Activated CD4-positive, alpha-beta T cell treated with anti-CD3 and anti-CD28 coated beads for 36 hours (primary cell): ENCODE measurements at regions not wholly inside any gene's neighbourhood (a gene's known extent, or its start where the extent isn't known, plus 50 kb on each side); places are given as distances from the start of the nearest gene placed in this dataset.
"Not testable (repeated sequence)": the region's sequence is repeated elsewhere in the genome, so short reads cannot be mapped to it uniquely, and the experiment has no call there.

ENCODE experiments used
- ATAC-seq: fragments of 200-7000 bp; cut with Tn5 transposase; one replicate; pipeline ENCODE4 v1.10.0; 2021; ENCODE audit warnings: mild to moderate bottlenecking, moderate library complexity
- CTCF ChIA-PET: fragments of 350-600 bp; sonication (Branson Sonifier 250); formaldehyde crosslinking; loops from one replicate; lab custom pipeline; 2021; ENCODE audit warnings: antibody characterized with exemption; lab: Charles Lee
- POLR2A ChIA-PET: fragments of 350-600 bp; sonication (Branson Sonifier 250); formaldehyde crosslinking; loops from one replicate; lab custom pipeline; 2021; ENCODE audit warnings: antibody characterized with exemption, inconsistent platforms; lab: Charles Lee
- DNase-seq: peaks from one replicate; pipeline ENCODE4 v3.0.0-alpha.2; 2020
- H3K27ac Mint-ChIP-seq: one replicate; pipeline ENCODE4 v1.8.0; 2021; ENCODE audit warnings: mixed read lengths
- H3K27me3 Mint-ChIP-seq: one replicate; pipeline ENCODE4 v1.8.0; 2021; ENCODE audit warnings: mixed read lengths
- H3K36me3 Mint-ChIP-seq: one replicate; pipeline ENCODE4 v1.8.0; 2021; ENCODE audit warnings: low read depth, mixed read lengths
- H3K4me1 Mint-ChIP-seq: one replicate; pipeline ENCODE4 v1.8.0; 2021; ENCODE audit warnings: mixed read lengths
- H3K4me3 Mint-ChIP-seq: one replicate; pipeline ENCODE4 v1.8.0; 2021; ENCODE audit warnings: mild to moderate bottlenecking, moderate library complexity, mixed read lengths
- H3K9me3 Mint-ChIP-seq: one replicate; pipeline ENCODE4 v1.8.0; 2021; ENCODE audit warnings: low read depth, mixed read lengths
- intact Hi-C, 2 experiments: fragments of 100-400 bp; cut with DNase I in 1 of 2; cut with micrococcal nuclease in 1 of 2; formaldehyde crosslinking; loops; one replicate each; pipeline versions ENCODE4 v1.14.2 to v1.15.1; 2022 to 2024; cut with DNase I, micrococcal nuclease

GRCh38 chr6:82475106-82475505, 111.5 kb downstream of the TPBG start:
- CTCF ChIA-PET = not testable (repeated sequence)

GRCh38 chr6:82484001-82484400, 120.4 kb downstream of the TPBG start:
- POLR2A ChIA-PET = no interaction called here
- H3K9me3 Mint-ChIP-seq = peaks cover 21% of the 10 kb centered on the region

More at GRCh38 chr6:82475106-82475505, 111.5 kb downstream of the TPBG start:
- H3K27ac Mint-ChIP-seq, H3K9me3 Mint-ChIP-seq, H3K36me3 Mint-ChIP-seq, intact Hi-C loops, POLR2A ChIA-PET, H3K4me1 Mint-ChIP-seq, DNase-seq, H3K4me3 Mint-ChIP-seq, H3K27me3 Mint-ChIP-seq, ATAC-seq: not testable (repeated sequence)

GRCh38 chr6:82484737-82485626, 121.4 kb downstream of the TPBG start:
- ChIA-PET POLR2A (no interaction called here), CTCF (no interaction called here)
- Mint-ChIP-seq H3K4me3 (no peak overlapping the region), H3K4me1 (no peaks in the 10 kb centered on the region), H3K36me3 (no peaks in the 10 kb centered on the region), H3K27me3 (no peaks in the 10 kb centered on the region), H3K9me3 (peaks cover 21% of the 10 kb centered on the region), H3K27ac (no peak overlapping the region)
- DNase-seq = no peak
- intact Hi-C loops = no loop called here
- ATAC-seq = no peak

More at GRCh38 chr6:82484001-82484400, 120.4 kb downstream of the TPBG start:
- Mint-ChIP-seq H3K27me3 (no peaks in the 10 kb centered on the region), H3K27ac (no peak overlapping the region), H3K4me1 (no peaks in the 10 kb centered on the region), H3K4me3 (no peak overlapping the region), H3K36me3 (no peaks in the 10 kb centered on the region)
- no peak for ATAC-seq
- CTCF ChIA-PET = no interaction called here
- intact Hi-C loops = no loop called here
- DNase-seq = no peak

- H3K36me3 Mint-ChIP-seq = no peaks in the 10 kb centered on the region
Observed at GRCh38 chr6:82487895-82488294, 124.3 kb downstream of the TPBG start.

GRCh38 chr6:82488403-82488802, 124.8 kb downstream of the TPBG start:
- H3K27me3 Mint-ChIP-seq = no peaks in the 10 kb centered on the region
- CTCF ChIA-PET = no interaction called here
- no peak overlapping the region for H3K4me3 Mint-ChIP-seq
- no peak for DNase-seq
- no peak overlapping the region for H3K27ac Mint-ChIP-seq
- H3K36me3 Mint-ChIP-seq = no peaks in the 10 kb centered on the region
- intact Hi-C loops = no loop called here
- peaks cover 23% of the 10 kb centered on the region for H3K9me3 Mint-ChIP-seq
- no peaks in the 10 kb centered on the region for H3K4me1 Mint-ChIP-seq
- ATAC-seq = no peak
- POLR2A ChIA-PET = no interaction called here

More at GRCh38 chr6:82487895-82488294, 124.3 kb downstream of the TPBG start:
- ChIA-PET POLR2A (no interaction called here), CTCF (no interaction called here)
- Mint-ChIP-seq H3K4me1 (no peaks in the 10 kb centered on the region), H3K27ac (no peak overlapping the region), H3K9me3 (peaks cover 23% of the 10 kb centered on the region), H3K4me3 (no peak overlapping the region), H3K27me3 (no peaks in the 10 kb centered on the region)
- DNase-seq (no peak), ATAC-seq (no peak)
- intact Hi-C loops = no loop called here

GRCh38 chr6:82492134-82492533, 128.5 kb downstream of the TPBG start:
- ChIA-PET POLR2A (no interaction called here), CTCF (no interaction called here)
- intact Hi-C loops = no loop called here
- peaks cover 13% of the 10 kb centered on the region for H3K9me3 Mint-ChIP-seq
- DNase-seq (no peak), ATAC-seq (no peak)
- no peaks in the 10 kb centered on the region for H3K27me3 Mint-ChIP-seq
- no peak overlapping the region for H3K4me3 Mint-ChIP-seq
- no peak overlapping the region for H3K27ac Mint-ChIP-seq
- no peaks in the 10 kb centered on the region for H3K36me3 Mint-ChIP-seq
- H3K4me1 Mint-ChIP-seq = no peaks in the 10 kb centered on the region

- H3K4me1 Mint-ChIP-seq = no peaks in the 10 kb centered on the region
- ATAC-seq = no peak
- H3K36me3 Mint-ChIP-seq = no peaks in the 10 kb centered on the region
- no peak overlapping the region for H3K27ac Mint-ChIP-seq
- peaks cover 11% of the 10 kb centered on the region for H3K9me3 Mint-ChIP-seq
- no peak overlapping the region for H3K4me3 Mint-ChIP-seq
- H3K27me3 Mint-ChIP-seq = no peaks in the 10 kb centered on the region
- ChIA-PET CTCF (no interaction called here), POLR2A (no interaction called here)
- intact Hi-C loops = no loop called here
- no peak for DNase-seq
Observed at GRCh38 chr6:82493467-82493866, 129.8 kb downstream of the TPBG start.

- DNase-seq (no peak), ATAC-seq (no peak)
- no peak overlapping the region for H3K27ac Mint-ChIP-seq
- no peaks in the 10 kb centered on the region for H3K27me3 Mint-ChIP-seq
- ChIA-PET POLR2A (no interaction called here), CTCF (interaction anchor here (0.9 kb wide), 1 partner anchor 10 kb away, joined by 3 read pairs; no protein-coding TSS in a partner anchor)
- H3K4me3 Mint-ChIP-seq = no peak overlapping the region
- H3K9me3 Mint-ChIP-seq = peaks cover 11% of the 10 kb centered on the region
- intact Hi-C loops = no loop called here
- H3K36me3 Mint-ChIP-seq = no peaks in the 10 kb centered on the region
- H3K4me1 Mint-ChIP-seq = no peaks in the 10 kb centered on the region
Observed at GRCh38 chr6:82494367-82494766, 130.8 kb downstream of the TPBG start.

- H3K4me3 Mint-ChIP-seq, CTCF ChIA-PET, H3K27me3 Mint-ChIP-seq, H3K4me1 Mint-ChIP-seq, POLR2A ChIA-PET, H3K36me3 Mint-ChIP-seq, H3K9me3 Mint-ChIP-seq, ATAC-seq, intact Hi-C loops, H3K27ac Mint-ChIP-seq, DNase-seq: not testable (repeated sequence)
Observed at GRCh38 chr6:82501901-82502300, 138.3 kb downstream of the TPBG start.

- no peak for ATAC-seq
Observed at GRCh38 chr6:82506526-82506925, 142.9 kb downstream of the TPBG start.

GRCh38 chr6:82507112-82507511, 143.5 kb downstream of the TPBG start:
- no peaks in the 10 kb centered on the region for H3K27me3 Mint-ChIP-seq
- DNase-seq = no peak
- H3K4me1 Mint-ChIP-seq = no peaks in the 10 kb centered on the region
- CTCF ChIA-PET = interaction anchor here (0.7 kb wide), 1 partner anchor 26 kb away, joined by 3 read pairs; no protein-coding TSS in a partner anchor
- intact Hi-C loops = no loop called here
- no peaks in the 10 kb centered on the region for H3K9me3 Mint-ChIP-seq
- no peaks in the 10 kb centered on the region for H3K36me3 Mint-ChIP-seq
- H3K27ac Mint-ChIP-seq = no peak overlapping the region
- H3K4me3 Mint-ChIP-seq = no peak overlapping the region
- POLR2A ChIA-PET = no interaction called here
- ATAC-seq = no peak

More at GRCh38 chr6:82506526-82506925, 142.9 kb downstream of the TPBG start:
- Mint-ChIP-seq H3K27me3 (no peaks in the 10 kb centered on the region), H3K36me3 (no peaks in the 10 kb centered on the region), H3K4me1 (no peaks in the 10 kb centered on the region), H3K4me3 (no peak overlapping the region), H3K9me3 (no peaks in the 10 kb centered on the region), H3K27ac (no peak overlapping the region)
- CTCF ChIA-PET = interaction anchor here (0.7 kb wide), 1 partner anchor 26 kb away, joined by 3 read pairs; no protein-coding TSS in a partner anchor
- intact Hi-C loops = no loop called here
- POLR2A ChIA-PET = no interaction called here
- no peak for DNase-seq

- no peak for DNase-seq
- Mint-ChIP-seq H3K27ac (no peak overlapping the region), H3K4me3 (no peak overlapping the region), H3K36me3 (no peaks in the 10 kb centered on the region), H3K27me3 (no peaks in the 10 kb centered on the region), H3K9me3 (peaks cover 6% of the 10 kb centered on the region), H3K4me1 (no peaks in the 10 kb centered on the region)
- ChIA-PET POLR2A (no interaction called here), CTCF (no interaction called here)
- no peak for ATAC-seq
- intact Hi-C loops = no loop called here
Observed at GRCh38 chr6:82511546-82511945, 147.9 kb downstream of the TPBG start.
